ENCODE measurements at regions not wholly inside any gene's neighbourhood (a gene's known extent, or its start where the extent isn't known, plus 50 kb on each side); places are given as distances from the start of the nearest gene placed in this dataset.

DNA sequence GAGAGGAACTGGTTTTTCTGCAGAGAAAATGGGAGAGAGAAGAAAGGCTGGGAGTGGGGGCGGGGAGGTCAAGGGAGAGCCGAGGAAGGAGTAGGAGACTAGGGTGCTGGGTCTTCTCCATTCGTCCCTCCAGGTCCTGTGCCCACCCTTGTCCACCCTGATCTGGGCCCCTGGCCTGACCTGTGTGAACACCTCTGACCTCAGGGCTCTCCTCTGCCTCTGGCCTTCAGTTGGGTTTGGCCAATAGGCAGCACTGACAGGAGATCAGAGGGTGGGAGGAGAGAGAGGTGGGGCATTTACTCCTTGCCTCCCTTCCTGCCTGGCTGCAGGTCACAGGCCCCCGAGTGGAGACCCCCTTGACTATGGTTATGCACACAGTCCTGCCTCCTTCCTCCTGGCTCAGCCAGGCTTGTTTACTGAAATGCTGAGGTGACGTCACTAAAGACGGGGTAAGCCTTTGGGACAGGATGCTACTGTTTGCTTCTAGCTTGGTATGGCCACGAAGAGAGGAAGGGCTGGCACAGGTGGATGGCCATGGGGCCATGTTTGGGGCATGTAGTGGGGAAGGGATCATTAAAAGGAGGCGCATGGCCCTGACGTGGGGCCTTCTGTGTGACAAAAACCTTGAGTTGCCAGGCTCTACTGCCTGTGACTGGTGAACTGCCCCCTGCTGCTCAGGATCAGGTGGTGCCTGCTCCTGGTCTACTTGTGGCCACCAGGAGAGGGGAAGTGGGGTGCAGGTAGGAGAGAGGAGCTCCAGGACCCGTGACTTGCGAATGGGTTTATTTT lies 248.7 kb upstream of the CSF3R start:
- no peak for TF ChIP-seq EP300 (IDR thresholded peaks at IDR 0.05)
- no peak for TF ChIP-seq POLR2AphosphoS5 (IDR thresholded peaks at IDR 0.05)
- TF ChIP-seq POLR2A (IDR thresholded peaks at IDR 0.05), result no peak
- TF ChIP-seq, protein P1, sequence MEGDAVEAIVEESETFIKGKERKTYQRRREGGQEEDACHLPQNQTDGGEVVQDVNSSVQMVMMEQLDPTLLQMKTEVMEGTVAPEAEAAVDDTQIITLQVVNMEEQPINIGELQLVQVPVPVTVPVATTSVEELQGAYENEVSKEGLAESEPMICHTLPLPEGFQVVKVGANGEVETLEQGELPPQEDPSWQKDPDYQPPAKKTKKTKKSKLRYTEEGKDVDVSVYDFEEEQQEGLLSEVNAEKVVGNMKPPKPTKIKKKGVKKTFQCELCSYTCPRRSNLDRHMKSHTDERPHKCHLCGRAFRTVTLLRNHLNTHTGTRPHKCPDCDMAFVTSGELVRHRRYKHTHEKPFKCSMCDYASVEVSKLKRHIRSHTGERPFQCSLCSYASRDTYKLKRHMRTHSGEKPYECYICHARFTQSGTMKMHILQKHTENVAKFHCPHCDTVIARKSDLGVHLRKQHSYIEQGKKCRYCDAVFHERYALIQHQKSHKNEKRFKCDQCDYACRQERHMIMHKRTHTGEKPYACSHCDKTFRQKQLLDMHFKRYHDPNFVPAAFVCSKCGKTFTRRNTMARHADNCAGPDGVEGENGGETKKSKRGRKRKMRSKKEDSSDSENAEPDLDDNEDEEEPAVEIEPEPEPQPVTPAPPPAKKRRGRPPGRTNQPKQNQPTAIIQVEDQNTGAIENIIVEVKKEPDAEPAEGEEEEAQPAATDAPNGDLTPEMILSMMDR (IDR thresholded peaks at IDR 0.05), result no peak
